ENCODE measurements at regions not wholly inside any gene's neighbourhood (a gene's known extent, or its start where the extent isn't known, plus 50 kb on each side); places are given as distances from the start of the nearest gene placed in this dataset.

DNA sequence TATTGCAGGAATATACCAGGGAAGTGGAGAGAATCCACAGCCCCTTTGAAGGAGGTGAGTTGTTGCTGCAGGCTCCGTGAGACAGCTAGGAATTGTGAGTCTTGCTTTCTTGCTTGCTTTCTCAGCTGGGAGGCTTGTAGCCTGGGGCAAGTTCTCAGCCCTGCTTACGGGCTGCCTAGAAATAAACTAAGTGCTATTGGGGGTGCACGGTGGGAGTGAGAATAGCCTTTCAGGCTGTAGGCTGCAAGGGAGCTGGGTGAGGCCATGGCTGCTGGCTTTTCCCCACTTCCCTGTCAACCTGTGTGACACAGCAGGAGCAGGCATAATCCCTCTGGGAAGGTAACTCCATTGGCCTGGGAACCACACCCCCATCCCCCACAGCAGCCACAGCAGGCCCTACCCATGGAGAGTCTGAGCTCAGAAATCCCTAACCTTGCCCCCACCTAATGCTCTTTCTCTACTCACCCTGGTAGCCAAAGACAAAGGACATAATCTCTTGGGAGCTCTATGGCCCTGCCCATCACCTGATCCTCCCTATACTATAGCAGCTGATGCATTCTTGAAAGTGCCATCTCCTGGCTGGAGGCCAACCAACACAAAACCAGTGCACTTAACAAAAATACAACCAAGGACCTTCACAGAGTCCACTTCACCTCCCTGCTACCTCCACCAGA is 113.0 kb downstream of the MMRN1 start:
- Histone ChIP-seq H3K9me3 (ENCODE audit: control insufficient read depth, insufficient read depth, low read length) (no peaks in the 10 kb centered on the region), H2AK9ac (replicated peaks; ENCODE audit: low read depth, low read length, poor library complexity) (no peak overlapping the region), H3K4ac (ENCODE audit: low read depth, low read length) (no peak overlapping the region), H3K27ac (ENCODE audit: insufficient read depth, low read length) (no peak overlapping the region), H2BK20ac (ENCODE audit: low read depth, low read length) (no peak overlapping the region), H3K79me1 (ENCODE audit: low read depth in 1 of 2, low read length in 2 of 2) (no peaks in the 10 kb centered on the region), H2AK5ac (ENCODE audit: low read depth, low read length) (no peak overlapping the region), H2AFZ (replicated peaks; ENCODE audit: low read length, poor library complexity) (no peak overlapping the region), H3K4me2 (ENCODE audit: low read depth, low read length) (no peak overlapping the region), H2BK120ac (ENCODE audit: low read depth, low read length) (no peak overlapping the region), H3K14ac (replicated peaks; ENCODE audit: low read depth, low read length) (no peak overlapping the region), H3K36me3 (ENCODE audit: control insufficient read depth, insufficient read depth, low read length) (no peaks in the 10 kb centered on the region), H3K9me1 (ENCODE audit: insufficient read depth, low read length) (no peaks in the 10 kb centered on the region), H3K27me3 (ENCODE audit: control insufficient read depth, insufficient read depth, low read length) (no peaks in the 10 kb centered on the region), H2BK5ac (ENCODE audit: low read depth, low read length, poor library complexity, severe bottlenecking) (no peak overlapping the region), H3K4me3 (ENCODE audit: insufficient read depth, low read depth, low read length) (no peak overlapping the region), H3K18ac (ENCODE audit: low read depth, low read length) (no peak overlapping the region), H3K4me1 (ENCODE audit: control insufficient read depth, insufficient read depth, low read length) (no peaks in the 10 kb centered on the region), H4K5ac (ENCODE audit: low read depth, low read length) (no peak overlapping the region), H4K20me1 (ENCODE audit: insufficient read depth, low read length) (no peaks in the 10 kb centered on the region), H3K23ac (ENCODE audit: low read depth, low read length) (no peak overlapping the region), H4K8ac (ENCODE audit: low read depth in 2 of 2, low read length in 2 of 2) (no peak overlapping the region), H2BK15ac (ENCODE audit: low read depth, low read length) (no peak overlapping the region), H4K91ac (ENCODE audit: insufficient read depth, low read depth, low read length) (no peak overlapping the region), H3K9ac (ENCODE audit: low read depth, low read length) (no peak overlapping the region), H3K56ac (ENCODE audit: extremely low read depth, insufficient read depth, low read length) (no peak overlapping the region)
- in situ Hi-C loops (cut with MboI; ENCODE audit: low sequenced_read_pairs) (loop anchor here (25.0 kb wide), 1 partner anchor 280 kb away; no protein-coding TSS in a partner anchor), dilution Hi-C loops (cut with HindIII; ENCODE audit: low sequenced_read_pairs, unreplicated experiment) (no loop called here), intact Hi-C loops (cut with micrococcal nuclease) (no loop called here)
- ChIA-PET POLR2A (ENCODE audit: unreplicated experiment) (no interaction called here), CTCF (no interaction called here)
- no peak for ATAC-seq (ENCODE audit: low read depth)
- no peak for DNase-seq
- no peak for TF ChIP-seq CHD1 (IDR thresholded peaks at IDR 0.05; ENCODE audit: low read depth, low read length)
- TF ChIP-seq, protein P1, sequence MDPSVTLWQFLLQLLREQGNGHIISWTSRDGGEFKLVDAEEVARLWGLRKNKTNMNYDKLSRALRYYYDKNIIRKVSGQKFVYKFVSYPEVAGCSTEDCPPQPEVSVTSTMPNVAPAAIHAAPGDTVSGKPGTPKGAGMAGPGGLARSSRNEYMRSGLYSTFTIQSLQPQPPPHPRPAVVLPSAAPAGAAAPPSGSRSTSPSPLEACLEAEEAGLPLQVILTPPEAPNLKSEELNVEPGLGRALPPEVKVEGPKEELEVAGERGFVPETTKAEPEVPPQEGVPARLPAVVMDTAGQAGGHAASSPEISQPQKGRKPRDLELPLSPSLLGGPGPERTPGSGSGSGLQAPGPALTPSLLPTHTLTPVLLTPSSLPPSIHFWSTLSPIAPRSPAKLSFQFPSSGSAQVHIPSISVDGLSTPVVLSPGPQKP (IDR thresholded peaks at IDR 0.05; ENCODE audit: borderline replicate concordance, low read depth, low read length) = no peak
- TF ChIP-seq MAZ (IDR thresholded peaks at IDR 0.05; ENCODE audit: borderline replicate concordance, low read depth, low read length) = no peak
- no peak for TF ChIP-seq RFX5 (IDR thresholded peaks at IDR 0.05; ENCODE audit: low read depth, low read length)
- no peak for TF ChIP-seq SMC3 (IDR thresholded peaks at IDR 0.05; ENCODE audit: low read depth, low read length)
- no peak for TF ChIP-seq BHLHE40 (IDR thresholded peaks at IDR 0.05; ENCODE audit: low read depth, low read length)
- no peak for TF ChIP-seq POLR2A (IDR thresholded peaks at IDR 0.05; ENCODE audit: low read depth, low read length)
- TF ChIP-seq CEBPB (IDR thresholded peaks at IDR 0.05; ENCODE audit: low read depth, low read length) = no peak
- TF ChIP-seq, protein P2, sequence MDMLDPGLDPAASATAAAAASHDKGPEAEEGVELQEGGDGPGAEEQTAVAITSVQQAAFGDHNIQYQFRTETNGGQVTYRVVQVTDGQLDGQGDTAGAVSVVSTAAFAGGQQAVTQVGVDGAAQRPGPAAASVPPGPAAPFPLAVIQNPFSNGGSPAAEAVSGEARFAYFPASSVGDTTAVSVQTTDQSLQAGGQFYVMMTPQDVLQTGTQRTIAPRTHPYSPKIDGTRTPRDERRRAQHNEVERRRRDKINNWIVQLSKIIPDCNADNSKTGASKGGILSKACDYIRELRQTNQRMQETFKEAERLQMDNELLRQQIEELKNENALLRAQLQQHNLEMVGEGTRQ (IDR thresholded peaks at IDR 0.05; ENCODE audit: low read depth, low read length) = no peak
- no CpG with 5 or more reads among the region's 3 CpGs for WGBS, 2 experiments (ENCODE audit: extremely low coverage in 2 of 2, insufficient read length in 1 of 2)
- BruUV-seq (replicated peaks) = no TSS peak
